GM12872 (cell line): ENCODE measurements at regions not wholly inside any gene's neighbourhood (a gene's known extent, or its start where the extent isn't known, plus 50 kb on each side); places are given as distances from the start of the nearest gene placed in this dataset.
A peak's percentile ranks its signal among the peaks of the same experiment; 100 is the strongest.

Experiments
- CTCF ChIP-seq: IDR thresholded peaks from 3 replicates; pipeline ENCODE4 v1.5.1; 2011; ENCODE audit warnings: low read depth, mild to moderate bottlenecking, low read length, moderate library complexity; ENCODE audit not compliant: insufficient read depth

DNA sequence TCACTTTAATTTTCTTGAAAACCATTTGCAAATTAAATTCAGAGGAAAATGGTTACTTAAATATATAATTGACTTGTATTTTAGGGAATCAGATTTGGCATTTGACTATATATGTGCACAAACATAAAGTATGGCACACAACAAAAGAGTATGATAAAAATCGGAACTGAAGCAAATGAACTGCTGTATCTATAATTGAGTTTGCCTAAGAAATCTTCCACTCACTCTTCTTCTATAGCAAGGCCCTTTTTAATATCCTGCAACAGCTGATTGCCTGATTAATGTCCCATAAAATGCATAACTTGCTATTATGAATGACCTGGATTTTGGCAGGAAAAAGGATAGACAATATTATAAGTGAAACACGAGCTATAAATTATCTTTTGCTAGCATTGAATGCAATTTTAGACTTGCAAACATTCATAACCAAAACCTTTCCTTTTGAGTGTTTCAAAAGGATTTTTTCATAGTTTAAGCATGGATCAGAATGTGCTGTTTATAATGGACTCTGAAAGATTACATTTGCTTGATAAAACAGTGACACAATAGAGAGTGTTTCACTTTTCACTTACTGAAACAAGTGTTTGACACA is 2204.3 kb downstream of the MRPL39 start:
- TF ChIP-seq CTCF: no peak

DNA sequence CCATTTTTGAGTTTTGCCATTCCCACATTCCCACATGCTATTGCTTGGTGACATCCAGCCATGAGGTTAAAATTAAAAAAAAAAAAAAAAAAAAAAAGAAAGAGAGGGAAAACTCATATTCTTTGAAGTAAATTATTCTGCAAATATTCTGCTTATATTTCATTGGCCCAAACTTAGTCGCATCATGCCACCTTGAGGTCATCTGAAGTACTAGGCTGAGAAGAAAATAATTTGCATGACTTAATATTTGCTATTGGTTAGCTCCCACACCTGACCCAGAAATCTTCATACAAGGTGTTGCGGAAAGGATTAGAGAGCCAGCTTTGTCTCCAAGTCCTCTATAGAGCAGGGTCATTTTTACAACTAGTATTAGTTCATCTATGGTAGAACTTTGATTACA is 2206.0 kb downstream of the MRPL39 start:
- TF ChIP-seq CTCF: peak; percentile 10; the same call in 1 of the 3 replicates

GRCh38 chr21:23398726-23399125 is 2208.6 kb downstream of the MRPL39 start:
- no peak for TF ChIP-seq CTCF

DNA sequence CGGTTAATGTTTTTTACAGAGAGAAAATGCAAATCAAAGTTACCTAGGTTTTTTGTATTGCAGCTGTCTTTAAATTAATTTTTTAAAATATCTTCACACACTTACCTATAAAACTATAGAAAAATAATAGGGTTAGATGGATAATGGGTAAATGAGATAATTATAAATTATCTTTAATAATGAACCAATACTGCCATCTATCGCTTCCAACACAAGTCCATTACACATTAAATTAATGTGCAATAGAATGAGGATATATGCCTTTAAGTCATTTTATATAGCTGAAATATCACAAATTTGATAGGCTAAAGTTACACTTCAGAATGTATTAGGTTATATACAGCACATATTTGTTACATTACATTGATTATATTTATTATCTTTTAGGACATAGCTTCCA is 2212.8 kb downstream of the MRPL39 start:
- TF ChIP-seq CTCF: no peak

DNA sequence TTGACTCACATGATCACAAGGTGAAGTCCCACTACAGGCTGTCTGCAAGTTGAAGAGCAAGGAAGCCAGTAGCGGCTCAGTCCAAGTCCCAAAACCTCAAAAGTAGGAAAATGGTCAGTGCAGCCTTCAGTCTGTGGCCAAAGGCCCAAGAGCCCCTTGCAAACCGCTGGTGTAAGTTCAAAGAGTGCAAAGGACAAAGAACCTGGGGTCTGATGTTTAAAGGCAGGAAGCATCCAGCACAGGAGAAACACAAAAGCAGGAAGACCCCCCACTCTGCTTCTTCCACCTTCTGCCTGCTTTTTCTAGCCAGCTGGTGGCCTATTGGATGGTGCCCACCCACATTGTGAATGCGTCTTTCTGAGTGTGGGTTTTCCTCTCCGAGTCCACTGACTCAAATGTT is 2222.6 kb downstream of the MRPL39 start:
- TF ChIP-seq CTCF: no peak

DNA sequence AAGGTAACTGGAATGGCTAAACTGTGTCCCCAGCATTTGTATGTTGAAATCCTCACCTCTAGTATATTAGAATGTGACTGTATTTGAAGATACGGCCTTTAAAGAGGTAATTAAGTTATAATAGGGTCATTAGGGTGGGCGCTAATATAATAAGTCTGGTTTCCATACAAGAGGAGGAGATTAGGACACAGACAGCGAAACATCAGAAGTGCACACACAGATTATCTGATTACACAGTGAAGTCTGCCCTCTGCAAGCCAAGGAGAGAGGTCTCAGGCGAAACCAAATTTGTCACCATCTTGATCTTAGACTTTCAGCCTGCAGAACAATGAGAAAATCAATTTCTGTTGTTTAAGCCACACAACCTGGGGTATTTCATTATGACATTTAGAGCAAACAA is 2233.1 kb downstream of the MRPL39 start:
- TF ChIP-seq CTCF: no peak

DNA sequence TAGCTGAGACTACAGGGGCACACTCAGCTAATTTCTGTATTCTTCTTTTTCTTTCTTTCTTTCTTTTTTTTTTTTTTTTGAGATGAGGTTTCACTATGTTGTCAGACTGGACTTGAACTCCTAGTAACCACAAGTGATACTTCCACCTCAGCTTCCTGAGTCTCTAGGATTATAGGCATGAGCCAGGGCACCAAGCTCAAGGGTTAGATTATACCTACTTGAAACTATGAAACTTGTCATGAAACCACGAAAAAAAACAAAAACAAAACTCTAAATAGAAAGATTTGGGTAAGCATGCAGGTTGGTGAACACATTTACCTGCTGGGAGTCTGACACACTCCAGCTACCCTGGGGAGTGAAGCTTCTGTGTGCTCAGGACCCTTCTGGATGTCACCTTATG is 2250.4 kb downstream of the MRPL39 start:
- TF ChIP-seq CTCF: no peak
